Activated CD4-positive, alpha-beta T cell treated with anti-CD3 and anti-CD28 coated beads, Interleukin-2, amount 10 ng/mL, durations not matched to agents 24 days and 14 days (primary cell): ENCODE measurements at regions not wholly inside any gene's neighbourhood (a gene's known extent, or its start where the extent isn't known, plus 50 kb on each side); places are given as distances from the start of the nearest gene placed in this dataset.
"Not testable (repeated sequence)": the region's sequence is repeated elsewhere in the genome, so short reads cannot be mapped to it uniquely, and the experiment has no call there.

Experiments used
- DNase-seq: peaks from one replicate; pipeline ENCODE4 v3.0.0; 2022
- H3K27ac Mint-ChIP-seq: one replicate; pipeline ENCODE4 v1.8.0; 2022; ENCODE audit warnings: mild to moderate bottlenecking, mixed read lengths
- H3K27me3 Mint-ChIP-seq: one replicate; pipeline ENCODE4 v1.8.0; 2022; ENCODE audit warnings: mixed read lengths
- H3K36me3 Mint-ChIP-seq: one replicate; pipeline ENCODE4 v1.8.0; 2022; ENCODE audit warnings: low read depth, mild to moderate bottlenecking, mixed read lengths
- H3K4me1 Mint-ChIP-seq: one replicate; pipeline ENCODE4 v1.8.0; 2021; ENCODE audit warnings: mixed read lengths
- H3K4me3 Mint-ChIP-seq: one replicate; pipeline ENCODE4 v1.8.0; 2022; ENCODE audit warnings: mild to moderate bottlenecking, moderate library complexity, mixed read lengths
- H3K9me3 Mint-ChIP-seq: one replicate; pipeline ENCODE4 v1.8.0; 2021; ENCODE audit warnings: mixed read lengths
- intact Hi-C: fragments of 100-400 bp; cut with micrococcal nuclease; formaldehyde crosslinking; loops from one replicate; pipeline ENCODE4 v1.15.1; 2023

DNA sequence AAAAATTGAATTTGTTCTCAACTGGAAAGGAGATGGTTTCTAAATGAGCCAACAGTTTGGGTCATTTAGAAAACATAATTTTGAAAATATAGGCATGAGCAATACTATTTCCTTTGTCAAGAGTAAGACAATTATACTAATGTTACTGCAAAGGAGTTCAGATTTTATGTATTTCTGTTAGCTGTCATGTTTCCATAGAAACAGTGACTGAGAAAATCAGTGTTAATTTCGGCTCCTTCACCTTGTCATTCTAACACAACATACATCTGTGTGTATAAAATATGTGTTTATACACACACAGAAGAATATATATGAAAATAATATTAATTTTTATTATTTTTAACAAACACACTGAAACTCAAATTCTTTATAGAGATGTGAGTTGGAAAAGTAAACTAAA lies 178.0 kb upstream of the SPHKAP start:
- Mint-ChIP-seq H3K9me3 (no peaks in the 10 kb centered on the region), H3K27ac (no peak overlapping the region), H3K36me3 (no peaks in the 10 kb centered on the region), H3K27me3 (no peaks in the 10 kb centered on the region), H3K4me3 (no peak overlapping the region), H3K4me1 (no peaks in the 10 kb centered on the region)
- DNase-seq = no peak
- intact Hi-C loops = no loop called here

DNA sequence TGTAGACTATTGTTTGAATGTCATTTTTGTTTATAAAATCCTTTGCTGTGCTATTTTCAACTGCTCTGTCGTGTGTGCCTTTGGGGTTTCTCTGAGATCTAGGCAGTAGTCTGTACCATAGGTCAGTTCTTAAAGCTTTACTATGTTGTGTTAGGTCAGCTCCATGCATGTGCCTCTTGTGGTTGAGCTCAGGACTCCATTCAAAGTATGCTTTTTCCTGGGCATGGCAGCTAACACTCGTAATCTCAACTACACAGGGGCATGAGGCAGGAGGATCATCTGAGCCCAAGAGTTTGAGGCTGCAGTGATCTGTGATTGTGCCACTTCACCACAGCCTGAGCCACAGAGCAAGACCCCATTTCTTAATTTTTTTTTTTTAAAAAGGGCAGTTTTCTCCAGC lies 174.4 kb upstream of the SPHKAP start:
- Mint-ChIP-seq H3K36me3 (no peaks in the 10 kb centered on the region), H3K27ac (no peak overlapping the region), H3K27me3 (no peaks in the 10 kb centered on the region), H3K9me3 (peaks cover 3% of the 10 kb centered on the region), H3K4me1 (no peaks in the 10 kb centered on the region), H3K4me3 (no peak overlapping the region)
- no peak for DNase-seq
- intact Hi-C loops = no loop called here

GRCh38 chr2:228352980-228353379 lies 171.5 kb upstream of the SPHKAP start:
- DNase-seq, H3K36me3 Mint-ChIP-seq, H3K27me3 Mint-ChIP-seq, intact Hi-C loops, H3K9me3 Mint-ChIP-seq, H3K27ac Mint-ChIP-seq, H3K4me3 Mint-ChIP-seq, H3K4me1 Mint-ChIP-seq: not testable (repeated sequence)

- Mint-ChIP-seq H3K4me3 (no peak overlapping the region), H3K27ac (no peak overlapping the region), H3K9me3 (peaks cover 4% of the 10 kb centered on the region), H3K27me3 (no peaks in the 10 kb centered on the region), H3K36me3 (no peaks in the 10 kb centered on the region), H3K4me1 (no peaks in the 10 kb centered on the region)
- no peak for DNase-seq
- intact Hi-C loops = no loop called here
Observed at GRCh38 chr2:228352048-228352447, 170.6 kb upstream of the SPHKAP start.

DNA sequence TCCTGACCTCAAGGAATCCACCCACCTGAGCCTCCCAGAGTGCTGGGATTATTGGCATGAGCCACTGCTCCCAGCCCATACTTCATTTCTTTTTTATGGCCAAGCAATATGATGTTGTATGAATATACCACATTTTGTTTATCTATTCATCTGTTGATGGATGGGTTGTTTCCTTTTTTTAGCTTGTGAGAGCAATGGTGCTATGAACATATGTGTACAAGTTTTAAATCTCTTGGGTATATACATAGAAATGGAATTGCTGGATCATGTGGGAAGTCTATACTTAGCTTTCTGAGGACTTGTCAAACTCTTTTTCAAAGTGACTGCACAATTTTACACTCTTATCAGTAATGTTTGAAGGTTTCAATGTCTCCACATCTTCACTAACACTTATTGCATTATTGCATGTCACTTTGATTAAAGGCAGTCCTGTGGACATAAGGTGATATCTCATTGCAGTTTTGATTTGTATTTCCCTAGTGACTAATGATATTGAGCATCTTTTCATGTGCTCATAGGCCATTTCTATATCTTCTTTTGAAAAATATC lies 167.1 kb upstream of the SPHKAP start:
- Mint-ChIP-seq H3K27ac (no peak overlapping the region), H3K4me3 (no peak overlapping the region), H3K4me1 (peaks cover 2% of the 10 kb centered on the region)

DNA sequence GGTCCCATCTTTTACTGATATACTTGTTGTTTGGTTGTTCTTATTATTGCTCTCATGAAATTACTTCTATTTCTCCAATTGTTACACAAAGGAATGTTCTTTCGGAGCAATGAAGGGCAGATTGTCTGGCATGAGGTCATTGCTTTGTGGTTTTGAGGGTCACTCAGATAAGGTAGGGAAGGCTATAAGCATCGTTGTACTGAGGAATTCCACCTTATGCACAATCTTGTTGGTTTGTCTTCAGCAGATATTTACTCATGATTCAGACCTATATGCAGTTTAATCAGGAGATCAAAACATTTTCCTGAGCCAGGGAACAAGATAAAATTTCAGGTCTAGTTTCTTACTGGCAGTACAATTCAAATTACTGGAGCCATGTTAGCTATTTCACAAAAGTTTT lies 163.0 kb upstream of the SPHKAP start:
- Mint-ChIP-seq H3K4me1 (peaks cover 2% of the 10 kb centered on the region), H3K4me3 (no peak overlapping the region), H3K27me3 (no peaks in the 10 kb centered on the region), H3K36me3 (no peaks in the 10 kb centered on the region), H3K9me3 (peaks cover 8% of the 10 kb centered on the region), H3K27ac (no peak overlapping the region)
- intact Hi-C loops = no loop called here
- no peak for DNase-seq

More for the DNA sequence above, 167.1 kb upstream of the SPHKAP start:
- Mint-ChIP-seq H3K9me3 (peaks cover 8% of the 10 kb centered on the region), H3K27me3 (no peaks in the 10 kb centered on the region), H3K36me3 (no peaks in the 10 kb centered on the region)
- intact Hi-C loops = no loop called here
- DNase-seq = no peak

DNA sequence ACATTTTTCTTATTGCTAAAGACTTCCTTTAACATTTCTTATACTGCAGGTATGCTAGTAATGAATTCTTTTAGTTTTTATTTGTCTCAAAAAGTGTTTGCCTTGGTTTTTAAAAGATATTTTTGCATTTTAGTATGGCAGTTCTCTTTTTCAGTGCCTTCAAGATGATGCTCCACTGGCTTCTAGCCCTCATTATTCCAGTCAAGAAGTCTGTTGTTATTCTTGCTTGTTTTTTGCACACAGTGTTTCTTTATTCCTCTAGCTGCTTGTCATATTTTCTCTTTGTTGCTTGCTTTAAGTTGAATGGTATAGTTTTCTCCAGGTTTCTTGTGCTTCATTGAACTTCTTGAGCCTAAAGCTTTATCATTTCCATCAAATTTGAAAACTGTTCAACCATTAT lies 158.0 kb upstream of the SPHKAP start:
- Mint-ChIP-seq H3K4me3 (no peak overlapping the region), H3K27me3 (no peaks in the 10 kb centered on the region), H3K36me3 (no peaks in the 10 kb centered on the region), H3K9me3 (peaks cover 11% of the 10 kb centered on the region), H3K27ac (no peak overlapping the region), H3K4me1 (peaks cover 2% of the 10 kb centered on the region)
- intact Hi-C loops = no loop called here
- no peak for DNase-seq

- no peak overlapping the region for H3K27ac Mint-ChIP-seq
- H3K4me3 Mint-ChIP-seq = no peak overlapping the region
- H3K27me3 Mint-ChIP-seq = no peaks in the 10 kb centered on the region
- no peak for DNase-seq
- no peaks in the 10 kb centered on the region for H3K4me1 Mint-ChIP-seq
- intact Hi-C loops = no loop called here
- no peaks in the 10 kb centered on the region for H3K36me3 Mint-ChIP-seq
- H3K9me3 Mint-ChIP-seq = peaks cover 3% of the 10 kb centered on the region
Observed at GRCh38 chr2:228334180-228334579, 152.7 kb upstream of the SPHKAP start.

DNA sequence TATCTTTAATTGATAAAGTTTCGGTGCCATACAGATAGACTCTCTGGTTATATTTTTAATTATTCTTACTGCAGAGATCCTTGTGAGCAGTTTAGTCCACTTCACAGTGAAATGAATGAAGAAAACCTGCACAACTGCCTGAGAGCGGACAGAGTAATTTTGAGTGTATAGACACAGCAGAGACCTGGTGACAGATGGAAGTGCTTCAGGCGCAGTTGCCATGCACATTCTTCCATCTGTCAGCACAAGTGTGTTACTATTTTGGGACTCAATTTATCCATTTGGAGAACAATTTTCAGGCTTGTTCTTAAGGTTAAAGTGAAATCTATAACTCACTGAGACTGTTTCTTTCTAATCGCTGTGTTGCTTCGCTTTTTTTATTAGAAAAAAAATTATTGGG lies 147.8 kb upstream of the SPHKAP start:
- Mint-ChIP-seq H3K4me3 (no peak overlapping the region), H3K4me1 (no peaks in the 10 kb centered on the region), H3K27ac (no peak overlapping the region), H3K36me3 (no peaks in the 10 kb centered on the region), H3K27me3 (no peaks in the 10 kb centered on the region), H3K9me3 (peaks cover 4% of the 10 kb centered on the region)
- intact Hi-C loops = no loop called here
- DNase-seq = no peak

DNA sequence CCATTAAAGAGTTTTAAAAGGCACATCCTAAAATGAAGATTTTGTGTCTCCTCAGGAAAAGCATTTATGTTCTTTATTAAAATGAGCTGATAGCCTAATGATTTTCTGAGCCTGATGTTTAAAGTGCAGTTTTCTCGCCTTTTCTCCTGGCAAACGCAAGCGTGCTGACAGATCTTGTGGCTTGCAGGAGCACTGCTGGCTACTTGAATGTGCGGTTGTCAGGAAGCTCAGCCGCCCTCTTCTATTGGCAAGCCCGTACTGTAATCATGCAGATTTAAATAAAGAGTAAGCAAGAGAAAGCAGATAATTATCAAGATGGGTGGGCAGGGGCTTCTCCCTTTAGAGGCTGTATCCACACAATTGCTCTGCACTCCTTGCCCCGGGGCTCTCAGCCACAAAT lies 139.5 kb upstream of the SPHKAP start:
- Mint-ChIP-seq H3K4me3 (no peak overlapping the region), H3K36me3 (no peaks in the 10 kb centered on the region), H3K9me3 (no peaks in the 10 kb centered on the region), H3K4me1 (no peaks in the 10 kb centered on the region), H3K27me3 (no peaks in the 10 kb centered on the region), H3K27ac (no peak overlapping the region)
- DNase-seq = no peak
- intact Hi-C loops = no loop called here

DNA sequence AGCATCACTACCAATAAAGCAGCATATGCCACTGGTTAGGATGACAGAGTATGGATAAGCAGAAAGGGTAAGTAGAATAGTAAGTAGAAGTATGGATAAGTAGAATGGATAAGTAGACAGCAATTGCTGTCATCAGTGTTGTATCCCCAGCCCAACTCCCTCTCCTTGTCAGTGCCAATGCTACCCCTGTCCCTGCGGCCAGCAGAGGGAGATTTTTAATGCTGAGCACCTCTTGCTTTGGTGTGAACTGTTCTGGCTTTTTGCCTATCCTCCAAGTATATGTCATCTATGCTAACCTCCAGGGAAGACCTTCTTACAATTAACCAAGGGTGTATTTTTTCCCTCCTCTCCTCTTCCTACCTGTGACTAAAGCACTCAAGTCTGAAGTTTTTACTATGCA lies 136.7 kb upstream of the SPHKAP start:
- no peak for DNase-seq
- intact Hi-C loops = no loop called here
- Mint-ChIP-seq H3K4me1 (no peaks in the 10 kb centered on the region), H3K36me3 (no peaks in the 10 kb centered on the region), H3K4me3 (no peak overlapping the region), H3K27ac (no peak overlapping the region), H3K9me3 (no peaks in the 10 kb centered on the region), H3K27me3 (no peaks in the 10 kb centered on the region)

DNA sequence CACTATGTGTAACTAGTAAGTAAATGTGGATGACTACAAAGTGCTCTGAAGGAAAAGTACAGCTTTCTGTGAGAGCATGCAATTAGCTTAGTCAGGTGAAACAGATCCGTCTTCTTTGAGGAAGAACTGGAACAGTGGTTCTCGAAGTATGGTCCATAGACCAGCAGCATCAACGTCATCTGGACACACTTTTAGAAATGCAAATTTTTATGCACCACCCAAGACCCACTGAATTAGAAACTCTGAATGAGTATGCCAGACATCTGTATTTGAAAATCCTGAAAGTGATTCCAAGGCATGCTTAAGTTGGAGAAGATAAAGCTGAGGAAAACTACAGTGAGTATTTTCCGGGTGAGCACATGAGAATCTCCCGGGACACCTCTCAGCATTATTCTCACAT lies 130.7 kb upstream of the SPHKAP start:
- Mint-ChIP-seq H3K27me3 (no peaks in the 10 kb centered on the region), H3K4me3 (no peak overlapping the region), H3K27ac (no peak overlapping the region), H3K9me3 (no peaks in the 10 kb centered on the region), H3K36me3 (no peaks in the 10 kb centered on the region), H3K4me1 (no peaks in the 10 kb centered on the region)
- intact Hi-C loops = no loop called here
- DNase-seq = no peak

DNA sequence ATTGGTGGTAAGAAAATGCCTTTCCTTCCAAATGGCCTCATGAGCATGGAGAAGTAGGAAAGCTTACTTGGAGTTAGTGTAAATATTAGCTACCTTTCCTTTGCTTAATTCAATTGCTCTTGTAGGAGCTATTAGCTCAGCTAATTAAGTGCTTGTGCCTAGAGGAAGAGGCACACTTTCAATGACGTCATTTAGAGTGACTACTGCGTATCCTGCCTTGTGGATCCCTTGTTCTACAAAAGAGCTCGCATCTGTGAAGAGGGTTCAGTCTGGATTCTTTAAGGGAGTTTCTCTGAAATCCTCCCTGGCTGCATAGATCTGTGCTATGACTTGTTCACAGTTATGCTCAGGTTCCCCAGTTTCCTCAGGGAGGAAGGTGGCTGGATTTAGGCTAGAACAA lies 122.5 kb upstream of the SPHKAP start:
- no peak overlapping the region for H3K27ac Mint-ChIP-seq
- H3K36me3 Mint-ChIP-seq = no peaks in the 10 kb centered on the region
- H3K9me3 Mint-ChIP-seq = no peaks in the 10 kb centered on the region
- intact Hi-C loops = no loop called here
- no peak for DNase-seq
- H3K4me3 Mint-ChIP-seq = no peak overlapping the region
- H3K4me1 Mint-ChIP-seq = no peaks in the 10 kb centered on the region
- H3K27me3 Mint-ChIP-seq = no peaks in the 10 kb centered on the region

GRCh38 chr2:228283491-228284171 lies 102.1 kb upstream of the SPHKAP start:
- Mint-ChIP-seq H3K27me3 (no peaks in the 10 kb centered on the region), H3K9me3 (no peaks in the 10 kb centered on the region), H3K27ac (no peak overlapping the region), H3K36me3 (no peaks in the 10 kb centered on the region), H3K4me3 (no peak overlapping the region), H3K4me1 (peaks cover 2% of the 10 kb centered on the region)
- intact Hi-C loops = no loop called here
- peak; percentile 23 for DNase-seq

DNA sequence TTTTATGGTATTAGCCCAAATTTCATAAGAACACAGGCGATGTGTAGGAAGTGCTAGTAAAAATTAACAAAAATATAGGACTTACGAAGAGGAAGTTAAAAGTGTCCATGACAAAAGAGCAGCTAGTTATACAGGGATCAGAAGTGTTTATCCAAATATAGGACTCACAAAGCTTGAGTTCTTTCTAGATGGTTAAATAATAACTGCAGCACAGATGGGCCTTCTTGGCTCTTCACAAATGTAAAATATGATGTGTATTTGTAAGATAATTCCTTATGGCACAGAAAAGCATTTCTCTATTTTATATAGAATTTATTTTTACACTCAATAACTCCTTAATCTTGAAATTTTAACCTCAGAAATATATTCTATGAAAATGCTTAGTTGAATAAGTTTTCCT lies 100.9 kb upstream of the SPHKAP start:
- Mint-ChIP-seq H3K27ac (no peak overlapping the region), H3K36me3 (no peaks in the 10 kb centered on the region), H3K27me3 (no peaks in the 10 kb centered on the region), H3K4me1 (peaks cover 2% of the 10 kb centered on the region), H3K4me3 (no peak overlapping the region), H3K9me3 (no peaks in the 10 kb centered on the region)
- no peak for DNase-seq
- intact Hi-C loops = no loop called here
